PC-3 (cell line): ENCODE measurements at regions not wholly inside any gene's neighbourhood (a gene's known extent, or its start where the extent isn't known, plus 50 kb on each side); places are given as distances from the start of the nearest gene placed in this dataset.

Source experiments
- CTCF ChIP-seq: fragments of 300-600 bp; sonication (generic); conservative IDR thresholded peaks from 2 replicates; pipeline ENCODE4 v1.5.1; 2017; ENCODE audit warnings: antibody characterized with exemption, low read depth, mild to moderate bottlenecking, low read length
- EZH2 ChIP-seq: fragments of 300-600 bp; sonication (generic); IDR thresholded peaks from one replicate; pipeline ENCODE4 v1.6.1; 2017; ENCODE audit warnings: antibody characterized with exemption, mild to moderate bottlenecking, low read length; ENCODE audit not compliant: unreplicated experiment

- no peak for TF ChIP-seq EZH2
- no peak for TF ChIP-seq CTCF
Measured at GRCh38 chr13:30121244-30121643, 186.1 kb downstream of the KATNAL1 start.
